22Rv1 (cell line): ENCODE measurements at regions not wholly inside any gene's neighbourhood (a gene's known extent, or its start where the extent isn't known, plus 50 kb on each side); places are given as distances from the start of the nearest gene placed in this dataset.

Experiments used
- CTCF ChIP-seq: fragments of 450-650 bp; IDR thresholded peaks from 2 replicates; pipeline ENCODE4 v1.5.1; 2017; ENCODE audit warnings: mild to moderate bottlenecking
- ZFX ChIP-seq: fragments of 450-650 bp; IDR thresholded peaks from 2 replicates; pipeline ENCODE4 v1.6.1; 2017; ENCODE audit warnings: antibody characterized with exemption, borderline replicate concordance

- TF ChIP-seq CTCF (no peak), ZFX (no peak)
Measured at GRCh38 chr2:163364736-163365135, 371.1 kb downstream of the FIGN start.
